OCI-LY7 (cell line): ENCODE measurements at regions not wholly inside any gene's neighbourhood (a gene's known extent, or its start where the extent isn't known, plus 50 kb on each side); places are given as distances from the start of the nearest gene placed in this dataset.

Experiments used
- BruUV-seq: library from RNA; stranded (reverse); fragments of 400-500 nt; replicated peaks from 2 replicates; lab custom pipeline; 2021; lab: Mats Ljungman, UMichigan
- CTCF ChIA-PET: fragments of 300-600 bp; sonication (Branson Sonifier 250); formaldehyde crosslinking; loops from one replicate; lab custom pipeline; 2022; ENCODE audit warnings: antibody characterized with exemption; ENCODE audit not compliant: unreplicated experiment; lab: Charles Lee
- POLR2A ChIA-PET: fragments of 300-600 bp; sonication (Branson Sonifier 250); formaldehyde crosslinking; loops from one replicate; lab custom pipeline; 2022; ENCODE audit warnings: antibody characterized with exemption; lab: Charles Lee
- DNase-seq: peaks from one replicate; pipeline ENCODE4 v3.0.0-alpha.2; 2015; ENCODE audit warnings: low spot score
- H2AFZ ChIP-seq: fragments of 200-600 bp; sonication (generic), shearing (Covaris generic); 2 replicates; pipeline ENCODE4 v1.6.1; 2014; ENCODE audit warnings: mild to moderate bottlenecking, antibody characterized with exemption, low read length, moderate library complexity
- H3K27ac ChIP-seq: fragments of 200-600 bp; sonication (generic); 2 replicates; pipeline ENCODE4 v1.5.1; 2014; ENCODE audit warnings: mixed run types, low read depth, mild to moderate bottlenecking, moderate library complexity, low read length, inconsistent platforms; ENCODE audit not compliant: poor library complexity, severe bottlenecking
- H3K36me3 ChIP-seq: fragments of 200-600 bp; sonication (generic); 2 replicates; pipeline ENCODE4 v1.6.1; 2014; ENCODE audit warnings: mild to moderate bottlenecking, antibody characterized with exemption, low read length, moderate library complexity, mixed read lengths; ENCODE audit not compliant: insufficient read depth
- H3K4me1 ChIP-seq: fragments of 200-600 bp; sonication (generic); 2 replicates; pipeline ENCODE4 v1.5.1; 2014; ENCODE audit warnings: mild to moderate bottlenecking, low read length; ENCODE audit not compliant: insufficient read depth, poor library complexity, severe bottlenecking
- H3K4me2 ChIP-seq: fragments of 200-600 bp; sonication (generic); 2 replicates; pipeline ENCODE4 v1.6.1; 2014; ENCODE audit warnings: mild to moderate bottlenecking, low read length
- H3K4me3 ChIP-seq: fragments of 200-600 bp; sonication (generic); 2 replicates; pipeline ENCODE4 v1.5.1; 2014; ENCODE audit warnings: mild to moderate bottlenecking, low read depth, low read length; ENCODE audit not compliant: poor library complexity, severe bottlenecking
- H3K79me2 ChIP-seq: fragments of 200-600 bp; sonication (generic); 2 replicates; pipeline ENCODE4 v1.6.1; 2016; ENCODE audit warnings: low read depth, mild to moderate bottlenecking, low read length, moderate library complexity, mixed read lengths; ENCODE audit not compliant: insufficient read depth
- H3K9me2 ChIP-seq: fragments of 200-600 bp; sonication (generic); 2 replicates; pipeline ENCODE4 v1.6.1; 2016; ENCODE audit warnings: mild to moderate bottlenecking, low read length, mixed read lengths; ENCODE audit not compliant: insufficient read depth
- H3K9me3 ChIP-seq: fragments of 200-600 bp; sonication (generic); 2 replicates; pipeline ENCODE4 v1.6.1; 2014; ENCODE audit warnings: mild to moderate bottlenecking, mixed run types, low read length, mixed read lengths
- H4K20me1 ChIP-seq: fragments of 200-600 bp; sonication (generic); 2 replicates; pipeline ENCODE4 v1.6.1; 2014; ENCODE audit warnings: mild to moderate bottlenecking, antibody characterized with exemption, low read length, moderate library complexity, mixed read lengths; ENCODE audit not compliant: insufficient read depth
- CTCF ChIP-seq: fragments of 200-600 bp; sonication (generic); conservative IDR thresholded peaks from 2 replicates; pipeline ENCODE4 v1.5.1; 2014; ENCODE audit warnings: mild to moderate bottlenecking, antibody characterized with exemption, low read length, moderate library complexity, mixed read lengths
- EZH2phosphoT487 ChIP-seq: fragments of 200-600 bp; sonication (generic); IDR thresholded peaks from 2 replicates; pipeline ENCODE4 v1.6.1; 2018; ENCODE audit warnings: low read depth, borderline replicate concordance, mild to moderate bottlenecking, mixed run types, antibody characterized with exemption, low read length, moderate library complexity, mixed read lengths
- intact Hi-C: fragments of 100-400 bp; cut with micrococcal nuclease; formaldehyde crosslinking; loops from one replicate; pipeline ENCODE4 v1.10.0; 2022; ENCODE audit not compliant: unreplicated experiment

DNA sequence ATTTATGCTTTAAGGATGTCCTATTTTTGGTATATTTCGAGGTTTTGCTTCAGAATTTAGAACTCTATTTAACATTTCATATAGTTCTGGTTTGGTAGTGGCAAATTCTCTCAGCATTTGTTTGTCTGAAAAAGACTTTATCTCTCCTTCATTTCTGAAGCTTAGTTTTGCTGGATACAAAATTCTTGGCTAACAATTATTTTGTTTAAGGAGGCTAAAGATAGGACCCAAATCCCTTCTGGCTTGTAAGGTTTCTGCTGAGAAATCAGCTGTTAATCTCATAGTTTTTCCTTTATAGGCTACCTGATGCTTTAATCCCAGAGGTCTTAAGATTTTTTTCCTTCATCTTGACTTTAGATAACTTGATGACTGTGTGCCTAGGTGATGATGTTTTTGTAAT lies 162.7 kb upstream of the B3GAT2 start:
- DNase-seq = no peak
- H4K20me1 ChIP-seq = no peaks in the 10 kb centered on the region
- H3K9me2 ChIP-seq = no peaks in the 10 kb centered on the region
- intact Hi-C loops = no loop called here
- POLR2A ChIA-PET = interaction anchor here (0.6 to 1.2 kb wide), 3 partner anchors 11 to 296 kb away, joined by 3 read pairs; no protein-coding TSS in a partner anchor
- no peaks in the 10 kb centered on the region for H3K79me2 ChIP-seq
- no peak overlapping the region for H2AFZ ChIP-seq
- H3K4me1 ChIP-seq = peaks cover 27% of the 10 kb centered on the region
- H3K9me3 ChIP-seq = no peaks in the 10 kb centered on the region
- CTCF ChIA-PET = no interaction called here
- no peaks in the 10 kb centered on the region for H3K36me3 ChIP-seq
- no peak overlapping the region for H3K4me2 ChIP-seq
- no peak overlapping the region for H3K27ac ChIP-seq
- TF ChIP-seq EZH2phosphoT487 (no peak), CTCF (no peak)
- H3K4me3 ChIP-seq = no peak overlapping the region
- no TSS peak for BruUV-seq

DNA sequence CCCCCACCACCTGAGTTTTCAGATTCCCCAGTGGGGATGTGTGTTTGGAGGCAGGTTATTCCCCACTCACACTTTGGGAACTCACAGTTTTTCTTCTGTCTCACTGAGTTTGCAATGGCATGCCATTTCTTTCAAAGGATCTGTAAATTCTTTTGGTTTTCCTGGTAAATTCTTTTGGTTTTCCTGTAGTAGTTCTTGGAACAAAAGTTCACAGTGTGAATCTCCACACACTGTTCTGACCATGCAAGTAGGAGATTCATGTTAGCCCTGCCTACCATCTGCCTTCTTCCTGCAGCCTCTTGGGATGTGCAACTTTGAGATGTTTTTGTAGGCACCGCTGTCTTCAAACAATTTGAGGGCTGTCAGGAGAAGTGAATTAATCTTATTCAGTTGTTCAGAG lies 165.6 kb upstream of the OGFRL1 start:
- Histone ChIP-seq H3K4me3 (no peak overlapping the region), H3K4me1 (peaks cover 23% of the 10 kb centered on the region), H4K20me1 (no peaks in the 10 kb centered on the region), H3K79me2 (no peaks in the 10 kb centered on the region), H3K27ac (no peak overlapping the region), H3K36me3 (no peaks in the 10 kb centered on the region), H3K9me2 (no peaks in the 10 kb centered on the region), H3K9me3 (no peaks in the 10 kb centered on the region), H2AFZ (no peak overlapping the region), H3K4me2 (no peak overlapping the region)
- intact Hi-C loops = no loop called here
- no peak for TF ChIP-seq EZH2phosphoT487
- TF ChIP-seq CTCF = no peak
- no TSS peak for BruUV-seq
- ChIA-PET CTCF (no interaction called here), POLR2A (no interaction called here)
- no peak for DNase-seq

GRCh38 chr6:71124340-71124739 lies 164.3 kb upstream of the OGFRL1 start:
- no TSS peak for BruUV-seq
- Histone ChIP-seq H3K4me1 (peaks cover 23% of the 10 kb centered on the region), H3K36me3 (no peaks in the 10 kb centered on the region), H3K4me2 (peak overlapping the region; percentile 39), H3K9me2 (no peaks in the 10 kb centered on the region), H2AFZ (peak overlapping the region; percentile 36; the same call in 1 of the 2 replicates), H3K9me3 (no peaks in the 10 kb centered on the region), H3K27ac (no peak overlapping the region), H3K79me2 (no peaks in the 10 kb centered on the region), H3K4me3 (no peak overlapping the region), H4K20me1 (no peaks in the 10 kb centered on the region)
- DNase-seq = peak; percentile 41
- ChIA-PET POLR2A (no interaction called here), CTCF (no interaction called here)
- intact Hi-C loops = no loop called here
- no peak for TF ChIP-seq EZH2phosphoT487
- TF ChIP-seq CTCF = no peak
